PC-9 (cell line): ENCODE measurements at regions not wholly inside any gene's neighbourhood (a gene's known extent, or its start where the extent isn't known, plus 50 kb on each side); places are given as distances from the start of the nearest gene placed in this dataset.
"Not testable (repeated sequence)": the region's sequence is repeated elsewhere in the genome, so short reads cannot be mapped to it uniquely, and the experiment has no call there.

Experiments used
- CTCF ChIP-seq: fragments of 200-600 bp; sonication (generic); conservative IDR thresholded peaks from 2 replicates; pipeline ENCODE4 v1.6.1; 2017; ENCODE audit warnings: mixed run types, antibody characterized with exemption, mild to moderate bottlenecking, moderate library complexity
- EZH2 ChIP-seq: fragments of 200-600 bp; sonication (generic); IDR thresholded peaks from 2 replicates; pipeline ENCODE4 v1.8.0; 2017; ENCODE audit warnings: antibody characterized with exemption, low read depth

- TF ChIP-seq CTCF, EZH2: not testable (repeated sequence)
Observed at GRCh38 chr18:29359222-29359621, 1182.3 kb upstream of the CDH2 start.
